ENCODE measurements at regions not wholly inside any gene's neighbourhood (a gene's known extent, or its start where the extent isn't known, plus 50 kb on each side); places are given as distances from the start of the nearest gene placed in this dataset.

DNA sequence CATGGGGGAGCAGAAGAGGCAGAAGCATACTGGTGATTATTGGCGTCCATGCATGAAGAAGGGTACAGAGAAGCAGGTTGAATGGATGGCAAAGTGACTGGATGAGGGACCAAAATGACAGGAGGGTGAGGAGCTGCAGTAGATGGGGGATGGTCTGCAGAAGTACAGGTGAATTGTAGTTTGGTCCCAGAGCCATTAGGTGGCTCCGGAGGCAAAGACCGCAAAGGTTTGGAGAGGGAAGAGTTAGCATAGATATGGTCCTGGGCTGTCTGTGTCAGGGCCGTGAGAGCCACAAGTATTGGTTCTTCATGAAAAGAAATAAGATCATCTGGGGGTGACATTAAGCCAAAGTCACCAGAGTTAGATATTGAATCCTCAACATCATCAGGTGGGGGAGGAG lies 59.0 kb upstream of the ZNF726 start:
- no peak for ATAC-seq
- Histone ChIP-seq H3K36me3 (ENCODE audit: control insufficient read depth, insufficient read depth, low read length) (no peaks in the 10 kb centered on the region), H3K4me1 (ENCODE audit: control insufficient read depth, insufficient read depth, low read length) (no peaks in the 10 kb centered on the region), H3K4me3 (ENCODE audit: low read length) (no peak overlapping the region), H3K27me3 (ENCODE audit: control insufficient read depth, insufficient read depth, low read length) (no peaks in the 10 kb centered on the region), H3K27ac (ENCODE audit: low read length) (no peak overlapping the region), H3K9me3 (ENCODE audit: control insufficient read depth, insufficient read depth, low read length) (peaks cover 14% of the 10 kb centered on the region)
- Mint-ChIP-seq H3K27me3 (ENCODE audit: low read depth in 2 of 2) (no peaks in the 10 kb centered on the region), H3K27ac (no peak overlapping the region), H3K9me3 (peaks cover 12 to 22% of the 10 kb centered on the region in 2 donors), H3K36me3 (peaks cover 34% of the 10 kb centered on the region), H3K4me1 (no peaks in the 10 kb centered on the region), H3K4me3 (no peak overlapping the region)
- intact Hi-C loops (cut with micrococcal nuclease) = no loop called here
- TF ChIP-seq, protein P1, sequence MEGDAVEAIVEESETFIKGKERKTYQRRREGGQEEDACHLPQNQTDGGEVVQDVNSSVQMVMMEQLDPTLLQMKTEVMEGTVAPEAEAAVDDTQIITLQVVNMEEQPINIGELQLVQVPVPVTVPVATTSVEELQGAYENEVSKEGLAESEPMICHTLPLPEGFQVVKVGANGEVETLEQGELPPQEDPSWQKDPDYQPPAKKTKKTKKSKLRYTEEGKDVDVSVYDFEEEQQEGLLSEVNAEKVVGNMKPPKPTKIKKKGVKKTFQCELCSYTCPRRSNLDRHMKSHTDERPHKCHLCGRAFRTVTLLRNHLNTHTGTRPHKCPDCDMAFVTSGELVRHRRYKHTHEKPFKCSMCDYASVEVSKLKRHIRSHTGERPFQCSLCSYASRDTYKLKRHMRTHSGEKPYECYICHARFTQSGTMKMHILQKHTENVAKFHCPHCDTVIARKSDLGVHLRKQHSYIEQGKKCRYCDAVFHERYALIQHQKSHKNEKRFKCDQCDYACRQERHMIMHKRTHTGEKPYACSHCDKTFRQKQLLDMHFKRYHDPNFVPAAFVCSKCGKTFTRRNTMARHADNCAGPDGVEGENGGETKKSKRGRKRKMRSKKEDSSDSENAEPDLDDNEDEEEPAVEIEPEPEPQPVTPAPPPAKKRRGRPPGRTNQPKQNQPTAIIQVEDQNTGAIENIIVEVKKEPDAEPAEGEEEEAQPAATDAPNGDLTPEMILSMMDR (IDR thresholded peaks at IDR 0.05) = no peak
- no peak for DNase-seq
- WGBS (ENCODE audit: insufficient coverage) = 60% methylated on average over 4 of the region's 4 CpGs

DNA sequence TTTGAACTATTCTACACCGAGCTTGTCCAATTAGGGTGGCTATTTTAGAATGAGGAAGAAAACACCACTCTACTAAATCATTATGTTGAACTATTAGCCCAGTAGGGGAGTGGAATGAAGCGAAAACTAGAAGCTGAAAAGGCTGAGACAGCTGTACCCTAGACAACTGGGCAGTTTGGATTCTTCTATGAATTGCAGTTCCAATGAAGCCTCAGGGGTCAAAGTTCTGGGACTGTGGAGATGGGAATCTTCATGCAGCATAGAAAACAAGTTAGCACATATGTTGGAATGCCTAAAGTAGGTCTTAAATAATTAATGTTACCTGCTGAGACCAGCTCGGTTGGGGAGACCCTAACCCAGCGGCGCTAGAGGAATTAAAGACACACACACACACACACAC lies 62.7 kb upstream of the ZNF726 start:
- no peak overlapping the region for H3K4me3 Mint-ChIP-seq
- no peaks in the 10 kb centered on the region for H3K4me1 Mint-ChIP-seq
- Histone ChIP-seq H3K9me3 (ENCODE audit: control insufficient read depth, insufficient read depth, low read length) (peaks cover 26% of the 10 kb centered on the region), H3K4me3 (ENCODE audit: low read length) (no peak overlapping the region), H3K27me3 (ENCODE audit: control insufficient read depth, insufficient read depth, low read length) (no peaks in the 10 kb centered on the region), H3K36me3 (ENCODE audit: control insufficient read depth, insufficient read depth, low read length) (no peaks in the 10 kb centered on the region), H3K4me1 (ENCODE audit: control insufficient read depth, insufficient read depth, low read length) (no peaks in the 10 kb centered on the region), H3K27ac (ENCODE audit: low read length) (no peak overlapping the region)
- no peak overlapping the region for H3K27ac Mint-ChIP-seq
- TF ChIP-seq, protein P1 (IDR thresholded peaks at IDR 0.05) = no peak
- DNase-seq (no peak), ATAC-seq (no peak)
- H3K27me3 Mint-ChIP-seq (ENCODE audit: low read depth in 2 of 2) = no peaks in the 10 kb centered on the region
- 83% methylated on average over 1 of the region's 5 CpGs for WGBS (ENCODE audit: insufficient coverage)
- intact Hi-C loops (cut with micrococcal nuclease) = no loop called here
- peaks cover 12 to 29% of the 10 kb centered on the region in 2 donors for H3K9me3 Mint-ChIP-seq
- peaks cover 40% of the 10 kb centered on the region for H3K36me3 Mint-ChIP-seq

- H3K27me3 ChIP-seq (ENCODE audit: control insufficient read depth, insufficient read depth, low read length) = no peaks in the 10 kb centered on the region
- no peaks in the 10 kb centered on the region for H3K4me1 ChIP-seq (ENCODE audit: control insufficient read depth, insufficient read depth, low read length)
- Mint-ChIP-seq H3K9me3 (peaks cover 12 to 18% of the 10 kb centered on the region in 2 donors), H3K4me3 (no peak overlapping the region), H3K4me1 (no peaks in the 10 kb centered on the region), H3K36me3 (peaks cover 31% of the 10 kb centered on the region), H3K27ac (no peak overlapping the region), H3K27me3 (ENCODE audit: low read depth in 2 of 2) (no peaks in the 10 kb centered on the region)
- peaks cover 8% of the 10 kb centered on the region for H3K9me3 ChIP-seq (ENCODE audit: control insufficient read depth, insufficient read depth, low read length)
- no peaks in the 10 kb centered on the region for H3K36me3 ChIP-seq (ENCODE audit: control insufficient read depth, insufficient read depth, low read length)
- no peak overlapping the region for H3K27ac ChIP-seq (ENCODE audit: low read length)
- TF ChIP-seq, protein P1 (IDR thresholded peaks at IDR 0.05) = no peak
- intact Hi-C loops (cut with micrococcal nuclease) = no loop called here
- DNase-seq (no peak), ATAC-seq (no peak)
- 92% methylated on average over 2 of the region's 2 CpGs for WGBS (ENCODE audit: insufficient coverage)
- H3K4me3 ChIP-seq (ENCODE audit: low read length) = no peak overlapping the region
Observed at GRCh38 chr19:23832717-23833327, 74.1 kb upstream of the ZNF681 start.

DNA sequence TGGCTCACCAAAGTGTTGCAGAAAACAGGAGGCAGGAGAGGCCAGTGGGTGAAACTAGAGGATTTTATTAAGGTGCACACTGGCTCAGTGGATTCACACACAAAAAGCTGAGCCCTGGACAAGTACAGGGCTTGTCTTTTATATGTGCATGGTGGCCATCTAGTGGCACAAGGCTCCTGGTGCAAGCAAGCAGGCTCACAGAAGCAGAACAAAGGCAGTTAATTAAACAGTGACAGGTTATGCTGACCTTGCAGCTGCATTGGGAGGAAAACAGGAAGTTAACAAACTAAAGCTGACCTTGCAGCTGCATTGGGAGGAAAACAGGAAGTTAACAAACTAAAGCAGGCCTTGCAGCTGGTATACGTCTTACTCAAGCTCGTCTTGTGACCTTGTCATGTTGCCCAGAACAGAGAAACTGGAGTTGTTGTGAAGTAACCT lies 65.3 kb upstream of the ZNF681 start:
- Histone ChIP-seq H3K4me3 (ENCODE audit: low read length) (no peak overlapping the region), H3K36me3 (ENCODE audit: control insufficient read depth, insufficient read depth, low read length) (no peaks in the 10 kb centered on the region), H3K9me3 (ENCODE audit: control insufficient read depth, insufficient read depth, low read length) (peaks cover 44% of the 10 kb centered on the region), H3K27ac (ENCODE audit: low read length) (no peak overlapping the region), H3K4me1 (ENCODE audit: control insufficient read depth, insufficient read depth, low read length) (no peaks in the 10 kb centered on the region), H3K27me3 (ENCODE audit: control insufficient read depth, insufficient read depth, low read length) (no peaks in the 10 kb centered on the region)
- ATAC-seq (no peak), DNase-seq (peak in 1 of 2 donors; percentile 15)
- Mint-ChIP-seq H3K4me1 (no peaks in the 10 kb centered on the region), H3K27ac (no peak overlapping the region), H3K4me3 (no peak overlapping the region), H3K27me3 (ENCODE audit: low read depth in 2 of 2) (no peaks in the 10 kb centered on the region), H3K9me3 (peaks cover 4 to 10% of the 10 kb centered on the region in 2 donors), H3K36me3 (peaks cover 22% of the 10 kb centered on the region)
- 13% methylated on average over 2 of the region's 2 CpGs for WGBS (ENCODE audit: insufficient coverage)
- TF ChIP-seq, protein P1 (IDR thresholded peaks at IDR 0.05) = no peak
- intact Hi-C loops (cut with micrococcal nuclease) = no loop called here
